ENCODE measurements at regions not wholly inside any gene's neighbourhood (a gene's known extent, or its start where the extent isn't known, plus 50 kb on each side); places are given as distances from the start of the nearest gene placed in this dataset.

GRCh38 chr6:11633741-11634509 is 96.4 kb downstream of the TMEM170B start:
- DNase-seq (ENCODE audit: low read depth), result no peak

GRCh38 chr6:11634948-11635347 is 97.4 kb downstream of the TMEM170B start:
- no peak for DNase-seq (ENCODE audit: low read depth)

- DNase-seq (ENCODE audit: low read depth), result no peak
Measured at GRCh38 chr6:11636121-11636520, 98.6 kb downstream of the TMEM170B start.

GRCh38 chr6:11637266-11637665 is 99.7 kb downstream of the TMEM170B start:
- DNase-seq (ENCODE audit: low read depth), result no peak

GRCh38 chr6:11639376-11640235 is 102.1 kb downstream of the TMEM170B start:
- DNase-seq (ENCODE audit: low read depth), result no peak

- no peak for DNase-seq (ENCODE audit: low read depth)
Measured at GRCh38 chr6:11640486-11640885, 102.9 kb downstream of the TMEM170B start.

GRCh38 chr6:11644071-11644470 is 106.5 kb downstream of the TMEM170B start:
- DNase-seq (ENCODE audit: low read depth), result no peak

- DNase-seq (ENCODE audit: low read depth), result no peak
Measured at GRCh38 chr6:11644601-11645000, 107.1 kb downstream of the TMEM170B start.

- peak; percentile 6 for DNase-seq (ENCODE audit: low read depth)
Measured at GRCh38 chr6:11645016-11645415, 107.5 kb downstream of the TMEM170B start.

GRCh38 chr6:11648436-11648775 is 110.9 kb downstream of the TMEM170B start:
- DNase-seq (ENCODE audit: low read depth), result no peak

GRCh38 chr6:11648889-11649288 is 111.3 kb downstream of the TMEM170B start:
- no peak for DNase-seq (ENCODE audit: low read depth)

GRCh38 chr6:11650025-11650696 is 112.6 kb downstream of the TMEM170B start:
- no peak for DNase-seq (ENCODE audit: low read depth)

GRCh38 chr6:11650711-11651110 is 113.2 kb downstream of the TMEM170B start:
- DNase-seq (ENCODE audit: low read depth), result no peak

- peak; percentile 64 for DNase-seq (ENCODE audit: low read depth)
Measured at GRCh38 chr6:11653028-11653583, 115.6 kb downstream of the TMEM170B start.

- DNase-seq (ENCODE audit: low read depth), result peak; percentile 24
Measured at GRCh38 chr6:11654876-11655275, 117.3 kb downstream of the TMEM170B start.

GRCh38 chr6:11656491-11656890 is 118.9 kb downstream of the TMEM170B start:
- no peak for DNase-seq (ENCODE audit: low read depth)

- no peak for DNase-seq (ENCODE audit: low read depth)
Measured at GRCh38 chr6:11659757-11660156, 118.8 kb downstream of the ADTRP start.

GRCh38 chr6:11662323-11662722 is 116.3 kb downstream of the ADTRP start:
- no peak for DNase-seq (ENCODE audit: low read depth)

GRCh38 chr6:11663519-11663918 is 115.1 kb downstream of the ADTRP start:
- DNase-seq (ENCODE audit: low read depth), result no peak

All from fibroblast of gingiva (primary cell).